Glutamatergic neuron (in vitro differentiated cells): ENCODE measurements at regions not wholly inside any gene's neighbourhood (a gene's known extent, or its start where the extent isn't known, plus 50 kb on each side); places are given as distances from the start of the nearest gene placed in this dataset.

ENCODE experiments used
- DNase-seq: peaks from one replicate; pipeline ENCODE4 v3.0.0; 2022
- H3K27ac Mint-ChIP-seq: one replicate; pipeline ENCODE4 v1.8.0; 2020; ENCODE audit warnings: mild to moderate bottlenecking, mixed read lengths, inconsistent platforms; ENCODE audit not compliant: unreplicated experiment
- H3K27me3 Mint-ChIP-seq: one replicate; pipeline ENCODE4 v1.8.0; 2020; ENCODE audit warnings: mild to moderate bottlenecking, moderate library complexity, mixed read lengths, inconsistent platforms; ENCODE audit not compliant: unreplicated experiment
- H3K36me3 Mint-ChIP-seq: one replicate; pipeline ENCODE4 v1.8.0; 2020; ENCODE audit warnings: mild to moderate bottlenecking, mixed read lengths, inconsistent platforms; ENCODE audit not compliant: unreplicated experiment
- H3K4me1 Mint-ChIP-seq: one replicate; pipeline ENCODE4 v1.8.0; 2020; ENCODE audit warnings: mild to moderate bottlenecking, low read depth, mixed read lengths, inconsistent platforms; ENCODE audit not compliant: unreplicated experiment
- H3K4me3 Mint-ChIP-seq: one replicate; pipeline ENCODE4 v1.8.0; 2020; ENCODE audit warnings: mild to moderate bottlenecking, mixed read lengths, inconsistent platforms; ENCODE audit not compliant: unreplicated experiment
- H3K9me3 Mint-ChIP-seq: one replicate; pipeline ENCODE4 v1.8.0; 2020; ENCODE audit warnings: mild to moderate bottlenecking, moderate library complexity, mixed read lengths, inconsistent platforms; ENCODE audit not compliant: unreplicated experiment
- TF ChIP-seq, protein P1 (sequence below): fragments of 200-600 bp; sonication (generic); IDR thresholded peaks from one replicate; pipeline ENCODE4 v1.5.0; 2021; ENCODE audit not compliant: partially characterized antibody, unreplicated experiment

DNA sequence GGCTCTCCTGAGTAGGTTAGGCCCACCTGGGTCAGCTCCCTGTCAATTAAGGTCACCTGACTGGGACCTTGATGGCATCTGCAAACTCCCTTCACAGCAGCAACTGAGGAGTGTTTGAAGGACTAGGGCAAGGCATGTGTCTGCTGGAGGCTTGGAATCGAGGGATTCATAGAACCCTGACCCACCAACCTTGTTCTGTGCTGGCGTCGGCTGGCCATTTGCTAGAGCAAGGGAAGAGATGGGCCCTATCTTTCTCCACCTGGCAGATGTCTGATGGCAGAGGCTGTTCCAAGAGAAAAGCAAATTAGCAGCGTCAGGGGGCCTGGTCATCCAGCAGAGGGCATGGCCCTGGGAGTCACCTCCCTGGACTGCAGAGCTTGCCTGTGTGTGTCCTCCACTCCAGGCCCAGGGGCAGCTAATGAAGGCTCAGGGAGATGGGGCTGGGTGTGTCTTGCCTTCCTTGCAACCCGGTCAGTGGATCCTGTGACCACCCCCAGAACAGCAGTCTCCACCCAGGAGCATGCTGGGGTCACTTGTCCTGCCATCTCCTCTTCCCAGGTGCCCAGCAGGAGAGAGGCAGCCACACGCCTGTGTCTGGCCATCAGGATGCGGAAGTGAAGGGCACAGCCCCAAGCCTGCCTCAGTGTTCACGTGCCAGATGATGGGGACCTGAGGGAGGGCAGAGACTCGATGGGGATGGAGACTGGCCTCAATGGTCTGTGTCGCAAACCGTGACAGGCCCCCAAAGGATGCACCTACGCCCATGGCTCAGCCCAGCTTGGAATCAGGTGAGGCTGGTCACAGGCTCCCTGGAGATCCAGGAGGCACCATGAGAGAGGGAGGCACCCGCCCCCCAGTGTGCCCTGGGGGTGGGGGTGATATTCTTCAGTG lies 53.9 kb downstream of the BARX1 start:
- Mint-ChIP-seq H3K36me3 (no peaks in the 10 kb centered on the region), H3K27ac (no peak overlapping the region), H3K4me3 (no peak overlapping the region), H3K4me1 (no peaks in the 10 kb centered on the region), H3K27me3 (peaks cover 5% of the 10 kb centered on the region), H3K9me3 (peaks cover 12% of the 10 kb centered on the region)
- DNase-seq, result no peak
- TF ChIP-seq, protein P1, sequence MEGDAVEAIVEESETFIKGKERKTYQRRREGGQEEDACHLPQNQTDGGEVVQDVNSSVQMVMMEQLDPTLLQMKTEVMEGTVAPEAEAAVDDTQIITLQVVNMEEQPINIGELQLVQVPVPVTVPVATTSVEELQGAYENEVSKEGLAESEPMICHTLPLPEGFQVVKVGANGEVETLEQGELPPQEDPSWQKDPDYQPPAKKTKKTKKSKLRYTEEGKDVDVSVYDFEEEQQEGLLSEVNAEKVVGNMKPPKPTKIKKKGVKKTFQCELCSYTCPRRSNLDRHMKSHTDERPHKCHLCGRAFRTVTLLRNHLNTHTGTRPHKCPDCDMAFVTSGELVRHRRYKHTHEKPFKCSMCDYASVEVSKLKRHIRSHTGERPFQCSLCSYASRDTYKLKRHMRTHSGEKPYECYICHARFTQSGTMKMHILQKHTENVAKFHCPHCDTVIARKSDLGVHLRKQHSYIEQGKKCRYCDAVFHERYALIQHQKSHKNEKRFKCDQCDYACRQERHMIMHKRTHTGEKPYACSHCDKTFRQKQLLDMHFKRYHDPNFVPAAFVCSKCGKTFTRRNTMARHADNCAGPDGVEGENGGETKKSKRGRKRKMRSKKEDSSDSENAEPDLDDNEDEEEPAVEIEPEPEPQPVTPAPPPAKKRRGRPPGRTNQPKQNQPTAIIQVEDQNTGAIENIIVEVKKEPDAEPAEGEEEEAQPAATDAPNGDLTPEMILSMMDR, result no peak

DNA sequence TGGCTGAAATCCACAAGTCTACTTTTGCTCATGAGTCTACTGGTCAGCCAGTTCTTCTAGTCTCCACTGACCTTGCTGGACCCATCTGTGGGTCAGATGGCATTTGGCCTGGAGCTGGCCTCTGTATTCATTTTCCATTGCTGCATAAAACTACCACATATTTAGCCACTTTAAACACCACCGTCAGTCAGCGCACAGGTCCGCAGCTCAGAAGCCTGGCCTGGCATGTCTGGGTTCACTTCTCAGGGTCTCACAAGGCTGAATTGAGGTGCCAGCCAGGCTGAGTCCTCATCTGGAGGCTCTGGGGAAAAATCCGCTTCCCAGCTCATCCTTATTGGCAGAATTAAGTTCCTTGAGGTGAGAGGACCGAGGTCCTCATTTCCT lies 54.7 kb downstream of the BARX1 start:
- DNase-seq, result no peak
- H3K27me3 Mint-ChIP-seq, result peaks cover 5% of the 10 kb centered on the region
- H3K9me3 Mint-ChIP-seq, result peaks cover 12% of the 10 kb centered on the region
- no peaks in the 10 kb centered on the region for H3K4me1 Mint-ChIP-seq
- no peak overlapping the region for H3K27ac Mint-ChIP-seq
- no peaks in the 10 kb centered on the region for H3K36me3 Mint-ChIP-seq
- no peak overlapping the region for H3K4me3 Mint-ChIP-seq
- TF ChIP-seq, protein P1, result no peak

DNA sequence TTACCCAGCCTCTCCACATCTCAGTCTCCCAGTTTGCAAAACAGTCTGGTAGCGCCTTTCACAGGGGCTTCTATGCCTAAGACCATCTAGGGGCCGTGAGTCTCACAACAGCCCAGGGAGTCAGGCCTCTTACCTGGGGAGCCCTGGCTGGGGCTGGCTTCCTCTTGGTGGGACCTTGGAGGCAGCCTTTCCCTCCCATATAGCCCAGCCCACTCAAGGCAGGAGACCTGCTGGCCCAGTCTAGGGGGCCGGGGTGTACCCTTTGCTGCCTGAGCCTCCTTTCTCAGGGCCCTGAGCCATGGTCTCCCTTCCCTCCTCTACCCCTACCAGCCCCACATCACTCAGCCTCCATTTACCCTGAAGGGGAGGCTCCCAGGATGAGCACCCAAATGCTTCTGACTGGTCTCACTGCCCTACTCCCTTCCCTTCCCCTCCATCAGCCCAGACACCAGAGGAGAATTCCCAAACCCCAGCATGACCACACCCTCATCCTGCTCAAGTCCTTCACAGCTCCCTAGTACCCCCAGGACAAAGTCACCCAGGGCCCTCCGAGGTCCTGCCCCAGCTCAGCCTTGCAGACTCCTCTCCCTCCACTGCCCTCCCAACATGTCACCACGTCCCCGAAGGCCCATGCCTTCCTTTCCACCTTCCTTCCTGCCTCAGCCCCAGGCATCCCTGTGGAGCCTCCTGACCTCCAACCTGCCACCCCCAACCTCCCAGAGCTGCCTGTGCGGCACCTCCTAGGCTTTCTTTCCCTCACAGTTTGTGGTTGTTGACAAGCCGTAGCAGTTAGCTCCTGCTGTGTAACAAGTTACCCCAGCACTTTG lies 55.3 kb downstream of the BARX1 start:
- no peak for DNase-seq
- Mint-ChIP-seq H3K27ac (no peak overlapping the region), H3K9me3 (peaks cover 13% of the 10 kb centered on the region), H3K4me1 (no peaks in the 10 kb centered on the region), H3K4me3 (no peak overlapping the region), H3K27me3 (peaks cover 5% of the 10 kb centered on the region), H3K36me3 (no peaks in the 10 kb centered on the region)
- TF ChIP-seq, protein P1, result no peak

DNA sequence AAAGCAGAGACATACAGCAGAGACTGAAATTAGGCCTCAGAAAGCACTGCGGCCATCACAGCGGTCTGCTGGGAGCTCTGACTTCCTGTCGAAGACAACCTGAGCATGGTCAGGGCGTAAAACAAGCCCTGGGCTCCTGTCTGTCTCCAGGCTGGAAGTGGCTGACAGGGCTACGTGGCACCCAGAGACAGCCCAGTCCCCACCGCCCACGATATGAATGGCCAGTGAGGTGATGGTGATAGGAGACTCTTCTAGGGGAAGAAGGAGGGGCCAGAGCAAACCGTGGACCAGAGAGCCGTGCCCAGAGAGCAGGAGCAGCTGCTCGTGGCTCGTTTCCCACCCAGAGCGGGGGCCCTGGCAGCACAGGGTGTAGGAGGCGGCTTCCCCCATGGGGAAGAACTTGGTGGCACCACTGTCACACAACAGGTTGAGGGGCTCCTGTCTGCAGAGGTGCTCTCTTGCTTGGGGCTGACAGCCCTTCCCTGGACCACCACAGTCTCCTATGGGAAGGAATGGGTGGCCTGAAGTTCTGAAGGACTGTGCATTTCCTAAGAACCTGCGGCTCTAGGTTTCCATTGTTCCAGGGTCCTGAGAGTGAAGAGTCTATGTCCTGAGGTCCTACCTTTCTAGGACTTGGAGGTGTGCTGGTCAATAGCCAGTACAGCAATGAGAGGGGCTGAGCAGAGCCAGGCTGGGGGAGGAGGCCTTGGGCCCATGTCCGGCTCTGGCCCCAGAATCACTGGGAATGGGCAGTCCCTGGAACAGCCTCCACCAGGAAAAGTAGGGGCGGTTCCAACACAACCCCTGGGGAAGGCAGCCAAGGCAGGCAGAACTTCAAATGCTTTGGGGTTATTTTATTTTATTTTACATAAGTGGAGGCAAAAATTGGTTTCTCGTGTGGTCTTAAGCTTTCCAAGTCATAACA lies 56.4 kb downstream of the BARX1 start:
- Mint-ChIP-seq H3K27me3 (peaks cover 3% of the 10 kb centered on the region), H3K9me3 (peaks cover 12% of the 10 kb centered on the region), H3K27ac (no peak overlapping the region), H3K36me3 (no peaks in the 10 kb centered on the region), H3K4me1 (no peaks in the 10 kb centered on the region), H3K4me3 (no peak overlapping the region)
- no peak for DNase-seq
- TF ChIP-seq, protein P1, result no peak
